Parathyroid adenoma (tissue), 2 donors: ENCODE measurements at regions not wholly inside any gene's neighbourhood (a gene's known extent, or its start where the extent isn't known, plus 50 kb on each side); places are given as distances from the start of the nearest gene placed in this dataset.

Experiments
- H2AFZ ChIP-seq: fragments of 300-600 bp; sonication (generic); one replicate; pipeline ENCODE4 v1.7.0; 2017; ENCODE audit warnings: antibody characterized with exemption, mild to moderate bottlenecking
- H3K27ac ChIP-seq: fragments of 300-600 bp; sonication (generic); one replicate; pipeline ENCODE4 v1.7.0; 2017
- H3K27me3 ChIP-seq: fragments of 300-600 bp; sonication (generic); one replicate; pipeline ENCODE4 v1.7.0; 2017; ENCODE audit warnings: low read length; ENCODE audit not compliant: control insufficient read depth, insufficient read depth
- H3K36me3 ChIP-seq: fragments of 300-600 bp; sonication (generic); one replicate; pipeline ENCODE4 v1.7.0; 2017; ENCODE audit warnings: low read length; ENCODE audit not compliant: control insufficient read depth, insufficient read depth
- H3K4me1 ChIP-seq: fragments of 300-600 bp; sonication (generic); one replicate; pipeline ENCODE4 v1.7.0; 2017; ENCODE audit warnings: control low read depth
- H3K4me2 ChIP-seq: fragments of 300-600 bp; sonication (generic); one replicate; pipeline ENCODE4 v1.7.0; 2017; ENCODE audit warnings: low read length
- H3K4me3 ChIP-seq: fragments of 300-600 bp; sonication (generic); one replicate; pipeline ENCODE4 v1.7.0; 2017; ENCODE audit warnings: low read depth, low read length
- H3K79me2 ChIP-seq: fragments of 300-600 bp; sonication (generic); one replicate; pipeline ENCODE4 v1.7.0; 2017; ENCODE audit warnings: control low read depth
- H3K9ac ChIP-seq: fragments of 300-600 bp; sonication (generic); one replicate; pipeline ENCODE4 v1.7.0; 2017; ENCODE audit warnings: mild to moderate bottlenecking
- H3K9me3 ChIP-seq: fragments of 300-600 bp; sonication (generic); one replicate; pipeline ENCODE4 v1.7.0; 2017; ENCODE audit warnings: low read length; ENCODE audit not compliant: control insufficient read depth
- CTCF ChIP-seq: fragments of 300-600 bp; sonication (generic); IDR thresholded peaks from one replicate; pipeline ENCODE4 v1.7.0; 2017; ENCODE audit warnings: antibody characterized with exemption, mild to moderate bottlenecking
- donor health status: primary hyperparathyroidism.

- H3K27ac ChIP-seq = no peak overlapping the region
- H3K9ac ChIP-seq = no peak overlapping the region
- no peaks in the 10 kb centered on the region for H3K4me1 ChIP-seq
- no peaks in the 10 kb centered on the region for H3K27me3 ChIP-seq
- no peaks in the 10 kb centered on the region for H3K9me3 ChIP-seq
- H3K36me3 ChIP-seq = no peaks in the 10 kb centered on the region
- no peak overlapping the region for H2AFZ ChIP-seq
- no peaks in the 10 kb centered on the region for H3K79me2 ChIP-seq
- H3K4me2 ChIP-seq = no peak overlapping the region
- no peak overlapping the region for H3K4me3 ChIP-seq
- no peak for TF ChIP-seq CTCF
These were observed 50.3 kb upstream of the CXCL12 start for GRCh38 chr10:44435196-44435595.

- H2AFZ ChIP-seq = no peak overlapping the region
- H3K36me3 ChIP-seq = no peaks in the 10 kb centered on the region
- no peak overlapping the region for H3K4me3 ChIP-seq
- H3K27ac ChIP-seq = no peak overlapping the region
- H3K4me1 ChIP-seq = no peaks in the 10 kb centered on the region
- no peaks in the 10 kb centered on the region for H3K79me2 ChIP-seq
- no peaks in the 10 kb centered on the region for H3K27me3 ChIP-seq
- no peak overlapping the region for H3K9ac ChIP-seq
- no peaks in the 10 kb centered on the region for H3K9me3 ChIP-seq
- no peak for TF ChIP-seq CTCF
- no peak overlapping the region for H3K4me2 ChIP-seq
These were observed 51.3 kb upstream of the CXCL12 start for GRCh38 chr10:44436240-44436639.

GRCh38 chr10:44437840-44438511, 53.1 kb upstream of the CXCL12 start:
- H2AFZ ChIP-seq = no peak overlapping the region
- no peaks in the 10 kb centered on the region for H3K9me3 ChIP-seq
- no peaks in the 10 kb centered on the region for H3K36me3 ChIP-seq
- no peak for TF ChIP-seq CTCF
- no peaks in the 10 kb centered on the region for H3K4me1 ChIP-seq
- no peaks in the 10 kb centered on the region for H3K27me3 ChIP-seq
- H3K4me3 ChIP-seq = no peak overlapping the region
- no peak overlapping the region for H3K27ac ChIP-seq
- H3K79me2 ChIP-seq = no peaks in the 10 kb centered on the region
- H3K4me2 ChIP-seq = no peak overlapping the region
- no peak overlapping the region for H3K9ac ChIP-seq

- no peak overlapping the region for H2AFZ ChIP-seq
- TF ChIP-seq CTCF = no peak
- no peak overlapping the region for H3K9ac ChIP-seq
- H3K4me3 ChIP-seq = no peak overlapping the region
- no peaks in the 10 kb centered on the region for H3K36me3 ChIP-seq
- no peak overlapping the region for H3K4me2 ChIP-seq
- H3K27me3 ChIP-seq = no peaks in the 10 kb centered on the region
- no peaks in the 10 kb centered on the region for H3K9me3 ChIP-seq
- no peaks in the 10 kb centered on the region for H3K79me2 ChIP-seq
- no peaks in the 10 kb centered on the region for H3K4me1 ChIP-seq
- peak overlapping the region; percentile 1 for H3K27ac ChIP-seq
These were observed 54.5 kb upstream of the CXCL12 start for GRCh38 chr10:44439239-44439957.

GRCh38 chr10:44439958-44440244, 55.0 kb upstream of the CXCL12 start:
- no peak overlapping the region for H2AFZ ChIP-seq
- H3K9ac ChIP-seq = no peak overlapping the region
- no peaks in the 10 kb centered on the region for H3K9me3 ChIP-seq
- no peak overlapping the region for H3K27ac ChIP-seq
- no peak overlapping the region for H3K4me2 ChIP-seq
- TF ChIP-seq CTCF = no peak
- H3K27me3 ChIP-seq = no peaks in the 10 kb centered on the region
- no peak overlapping the region for H3K4me3 ChIP-seq
- H3K4me1 ChIP-seq = no peaks in the 10 kb centered on the region
- no peaks in the 10 kb centered on the region for H3K36me3 ChIP-seq
- H3K79me2 ChIP-seq = no peaks in the 10 kb centered on the region
